GM12878 (cell line): ENCODE measurements at regions not wholly inside any gene's neighbourhood (a gene's known extent, or its start where the extent isn't known, plus 50 kb on each side); places are given as distances from the start of the nearest gene placed in this dataset.

ENCODE experiments used
- ATAC-seq: fragments of 200-7000 bp; cut with Tn5 transposase; 3 replicates; pipeline ENCODE4 v1.9.1; 2020; ENCODE audit warnings: mild to moderate bottlenecking, moderate library complexity
- BruUV-seq: library from RNA; stranded (reverse); fragments of 400-500 nt; replicated peaks from 2 replicates; lab custom pipeline; 2021; lab: Mats Ljungman, UMichigan
- CTCF ChIA-PET: fragments of 300-600 bp; sonication (Branson Sonifier 250); formaldehyde crosslinking; extraction: SDS; loops from one replicate; lab custom pipeline; 2021; ENCODE audit warnings: inconsistent platforms; lab: Yijun Ruan, JAX
- POLR2A ChIA-PET: fragments of 350-600 bp; formaldehyde crosslinking; extraction: SDS; loops from one replicate; lab custom pipeline; 2021; ENCODE audit warnings: inconsistent platforms; lab: Charles Lee
- RAD21 ChIA-PET: fragments of 300-600 bp; sonication (Branson Sonifier 250); formaldehyde crosslinking; loops from one replicate; lab custom pipeline; 2023; ENCODE audit warnings: antibody characterized with exemption; ENCODE audit not compliant: unreplicated experiment; lab: Charles Lee
- SMC1A ChIA-PET: fragments of 300-600 bp; sonication (Branson Sonifier 250); formaldehyde crosslinking; loops from one replicate; lab custom pipeline; 2023; ENCODE audit not compliant: unreplicated experiment, uncharacterized antibody; lab: Charles Lee
- DNase-seq: peaks from one replicate; pipeline ENCODE4 v3.0.0-alpha.2; 2011; ENCODE audit warnings: low read depth, low spot score
- FAIRE-seq: peaks from 3 replicates; lab custom pipeline; 2011; peaks lifted over from hg19 to GRCh38; lab: Jason Lieb, UNC
- H2AFZ ChIP-seq: 2 replicates; pipeline ENCODE4 v1.6.0; 2011; ENCODE audit warnings: low read depth, low read length, control low read depth; ENCODE audit not compliant: control insufficient read depth
- H3K27ac ChIP-seq: 2 replicates; pipeline ENCODE4 v1.5.1; 2011; ENCODE audit warnings: control low read depth; ENCODE audit not compliant: control insufficient read depth, insufficient read depth
- H3K27me3 ChIP-seq, 2 experiments: replicated peaks in 1 of 2; 2 replicates each; pipeline versions ENCODE4 v1.6.0 to v1.6.1; 2011; ENCODE audit warnings: low read length in 1 of 2; ENCODE audit not compliant: control insufficient read depth in 2 of 2, insufficient read depth in 2 of 2
- H3K36me3 ChIP-seq, 2 experiments: 2 replicates each; pipeline ENCODE4 v1.5.1; 2011; ENCODE audit warnings: low read length in 1 of 2; ENCODE audit not compliant: control insufficient read depth in 2 of 2, insufficient read depth in 2 of 2
- H3K4me1 ChIP-seq: 2 replicates; pipeline ENCODE4 v1.6.1; 2011; ENCODE audit warnings: mild to moderate bottlenecking, low read length, moderate library complexity, mixed read lengths; ENCODE audit not compliant: control insufficient read depth, insufficient read depth
- H3K4me2 ChIP-seq: 2 replicates; pipeline ENCODE4 v1.6.0; 2011; ENCODE audit warnings: control low read depth; ENCODE audit not compliant: control insufficient read depth, insufficient read depth
- H3K4me3 ChIP-seq: fragments of 200-600 bp; sonication (generic); 2 replicates; pipeline ENCODE4 v1.5.1; 2016
- H3K79me2 ChIP-seq: 2 replicates; pipeline ENCODE4 v1.6.0; 2011; ENCODE audit warnings: low read length; ENCODE audit not compliant: control insufficient read depth, insufficient read depth
- H3K9ac ChIP-seq: 2 replicates; pipeline ENCODE4 v1.8.0; 2011; ENCODE audit warnings: low read length, control low read depth, mixed read lengths; ENCODE audit not compliant: control insufficient read depth, insufficient read depth
- H3K9me3 ChIP-seq: replicated peaks from 3 replicates; pipeline ENCODE4 v1.5.1; 2011; ENCODE audit warnings: mild to moderate bottlenecking, low read length; ENCODE audit not compliant: control insufficient read depth, insufficient read depth
- H4K20me1 ChIP-seq: 2 replicates; pipeline ENCODE4 v1.6.0; 2011; ENCODE audit not compliant: control insufficient read depth, insufficient read depth
- CEBPZ ChIP-seq: fragments of 150-350 bp; IDR thresholded peaks from 2 replicates; pipeline ENCODE4 v1.6.1; 2016; ENCODE audit warnings: low read depth, low read length
- EP300 ChIP-seq, 2 experiments: fragments of 150-350 bp in 1 of 2; IDR thresholded peaks; 2 replicates each; pipeline ENCODE4 v1.6.1; 2011 to 2012; ENCODE audit warnings: low read depth in 2 of 2, low read length in 2 of 2, borderline replicate concordance in 1 of 2, improper control_type of control experiment in 1 of 2, inconsistent platforms in 1 of 2; ENCODE audit not compliant: control insufficient read depth in 1 of 2
- IRF4 ChIP-seq: IDR thresholded peaks from 2 replicates; pipeline ENCODE4 v1.6.1; 2011; ENCODE audit warnings: low read depth, low read length
- IRF5 ChIP-seq: fragments of 450-650 bp; IDR thresholded peaks from 2 replicates; pipeline ENCODE4 v1.6.1; 2017; ENCODE audit warnings: borderline replicate concordance
- KAT2A ChIP-seq: conservative IDR thresholded peaks from 2 replicates; pipeline ENCODE4 v1.6.1; 2011; ENCODE audit warnings: low read depth, low read length; ENCODE audit not compliant: control insufficient read depth
- MTA2 ChIP-seq: fragments of 450-650 bp; IDR thresholded peaks from 2 replicates; pipeline ENCODE4 v1.6.1; 2016; ENCODE audit warnings: low read depth, mild to moderate bottlenecking, moderate library complexity
- SPI1 ChIP-seq: IDR thresholded peaks from 2 replicates; pipeline ENCODE4 v1.6.1; 2011; ENCODE audit warnings: low read depth, mild to moderate bottlenecking, low read length, moderate library complexity, borderline replicate concordance; ENCODE audit not compliant: insufficient read depth
- TCF3 ChIP-seq: IDR thresholded peaks from 2 replicates; pipeline ENCODE4 v1.6.1; 2012; ENCODE audit warnings: low read depth, mild to moderate bottlenecking, low read length, borderline replicate concordance; ENCODE audit not compliant: insufficient read depth
- ZNF592 ChIP-seq: fragments of 450-650 bp; IDR thresholded peaks from 2 replicates; pipeline ENCODE4 v1.6.1; 2017; ENCODE audit warnings: mild to moderate bottlenecking, moderate library complexity
- WGBS: methylation state at CpG from one replicate; pipeline ENCODE4 v1.1.6; 2016; ENCODE audit warnings: low lambda C conversion rate; ENCODE audit not compliant: insufficient replicate concordance, insufficient coverage; ENCODE audit errors: missing lambda C conversion rate; 5-methylcytosine and 5-hydroxymethylcytosine counted together
- in situ Hi-C: fragments of 300-500 bp; cut with MboI; formaldehyde crosslinking; loops from 9 replicates; pipeline ENCODE4 v1.14.3; 2018; ENCODE audit warnings: mixed read lengths
- intact Hi-C: fragments of 100-400 bp; cut with micrococcal nuclease; formaldehyde crosslinking; loops from one replicate; pipeline ENCODE4 v1.14.2; 2022; ENCODE audit not compliant: unreplicated experiment

GRCh38 chr1:58862728-58863385 lies 79.0 kb upstream of the JUN start:
- in situ Hi-C loops: no loop called here

More at GRCh38 chr1:58862728-58863385, 79.0 kb upstream of the JUN start:
- H3K9ac ChIP-seq: no peak overlapping the region
- intact Hi-C loops: no loop called here
- no peak for ATAC-seq
- H3K36me3 ChIP-seq: no peaks in the 10 kb centered on the region
- no TSS peak for BruUV-seq
- no peak overlapping the region for H2AFZ ChIP-seq
- ChIA-PET POLR2A (no interaction called here), SMC1A (no interaction called here), RAD21 (no interaction called here), CTCF (interaction anchor here (1.4 kb wide), 1 partner anchor 837 kb away, joined by 3 read pairs; no protein-coding TSS in a partner anchor)
- H3K27me3 ChIP-seq: no peaks in the 10 kb centered on the region
- no peak overlapping the region for H3K27ac ChIP-seq
- no peaks in the 10 kb centered on the region for H3K79me2 ChIP-seq
- DNase-seq: no peak
- WGBS: 92% methylated on average over 1 of the region's 1 CpG
- no peak overlapping the region for H3K4me3 ChIP-seq
- no peaks in the 10 kb centered on the region for H4K20me1 ChIP-seq
- no peak overlapping the region for H3K4me2 ChIP-seq
- no peaks in the 10 kb centered on the region for H3K9me3 ChIP-seq
- TF ChIP-seq IRF4: no peak
- TF ChIP-seq IRF5: no peak
- TF ChIP-seq SPI1: no peak
- no peak for TF ChIP-seq TCF3
- TF ChIP-seq KAT2A: no peak
- TF ChIP-seq EP300 (IDR thresholded peaks at IDR 0.05; ENCODE audit: borderline replicate concordance in 1 of 2, control insufficient read depth in 1 of 2, low read depth in 2 of 2, low read length in 2 of 2): no peak
- TF ChIP-seq MTA2: no peak
- no peak for TF ChIP-seq CEBPZ
- no peak for TF ChIP-seq ZNF592
- FAIRE-seq: no peak
- H3K4me1 ChIP-seq: peaks cover 15% of the 10 kb centered on the region
